Astrocyte (in vitro differentiated cells and primary cell): ENCODE measurements at regions not wholly inside any gene's neighbourhood (a gene's known extent, or its start where the extent isn't known, plus 50 kb on each side); places are given as distances from the start of the nearest gene placed in this dataset.

ENCODE experiments used
- DNase-seq: peaks from one replicate; pipeline ENCODE4 v3.0.0-alpha.2; 2010; ENCODE audit warnings: low read depth
- FAIRE-seq: peaks from 2 replicates; lab custom pipeline; 2011; peaks lifted over from hg19 to GRCh38; lab: Jason Lieb, UNC
- H2AFZ ChIP-seq: 2 replicates; pipeline ENCODE4 v1.6.0; 2012; ENCODE audit warnings: low read depth, low read length, inconsistent platforms
- H3K27ac ChIP-seq: 2 replicates; pipeline ENCODE4 v1.5.1; 2011; ENCODE audit warnings: low read depth, low read length, inconsistent platforms
- H3K27me3 ChIP-seq: 2 replicates; pipeline ENCODE4 v1.6.0; 2011; ENCODE audit warnings: low read length, inconsistent platforms; ENCODE audit not compliant: insufficient read depth
- H3K36me3 ChIP-seq: 2 replicates; pipeline ENCODE4 v1.5.1; 2011; ENCODE audit warnings: low read length, inconsistent platforms; ENCODE audit not compliant: insufficient read depth
- H3K4me1 ChIP-seq: 2 replicates; pipeline ENCODE4 v1.5.1; 2011; ENCODE audit warnings: low read length, inconsistent platforms; ENCODE audit not compliant: insufficient read depth
- H3K4me2 ChIP-seq: 2 replicates; pipeline ENCODE4 v1.6.0; 2012; ENCODE audit warnings: low read length, inconsistent platforms
- H3K4me3 ChIP-seq: 2 replicates; pipeline ENCODE4 v1.5.1; 2011; ENCODE audit warnings: low read depth, mild to moderate bottlenecking, low read length, inconsistent platforms; ENCODE audit not compliant: insufficient read depth
- H3K79me2 ChIP-seq: 2 replicates; pipeline ENCODE4 v1.6.0; 2012; ENCODE audit warnings: mild to moderate bottlenecking, low read length, inconsistent platforms; ENCODE audit not compliant: insufficient read depth
- H3K9ac ChIP-seq: 2 replicates; pipeline ENCODE4 v1.6.0; 2012; ENCODE audit warnings: mild to moderate bottlenecking, low read length, inconsistent platforms
- H3K9me3 ChIP-seq: 2 replicates; pipeline ENCODE4 v1.5.1; 2012; ENCODE audit warnings: low read depth, mild to moderate bottlenecking, low read length, inconsistent platforms; ENCODE audit not compliant: insufficient read depth
- H4K20me1 ChIP-seq: 2 replicates; pipeline ENCODE4 v1.6.0; 2012; ENCODE audit warnings: low read length, inconsistent platforms; ENCODE audit not compliant: insufficient read depth
- H3K27ac Mint-ChIP-seq: one replicate; pipeline ENCODE4 v1.8.0; 2021; ENCODE audit warnings: mild to moderate bottlenecking, mixed read lengths; ENCODE audit not compliant: unreplicated experiment
- H3K27me3 Mint-ChIP-seq: one replicate; pipeline ENCODE4 v1.8.0; 2021; ENCODE audit warnings: low read depth, mixed read lengths; ENCODE audit not compliant: unreplicated experiment
- H3K36me3 Mint-ChIP-seq: one replicate; pipeline ENCODE4 v1.8.0; 2021; ENCODE audit warnings: low read depth, mixed read lengths; ENCODE audit not compliant: unreplicated experiment
- H3K4me1 Mint-ChIP-seq: one replicate; pipeline ENCODE4 v1.8.0; 2021; ENCODE audit warnings: low read depth, mixed read lengths; ENCODE audit not compliant: unreplicated experiment
- H3K4me3 Mint-ChIP-seq: one replicate; pipeline ENCODE4 v1.8.0; 2021; ENCODE audit warnings: mild to moderate bottlenecking, moderate library complexity, mixed read lengths; ENCODE audit not compliant: unreplicated experiment
- H3K9me3 Mint-ChIP-seq: one replicate; pipeline ENCODE4 v1.8.0; 2021; ENCODE audit warnings: mild to moderate bottlenecking, mixed read lengths; ENCODE audit not compliant: unreplicated experiment
- EZH2 ChIP-seq: IDR thresholded peaks from 2 replicates; pipeline ENCODE4 v1.6.1; 2012; ENCODE audit warnings: mild to moderate bottlenecking, low read length, inconsistent platforms; ENCODE audit not compliant: insufficient read depth
- TF ChIP-seq, protein P1 (sequence below): IDR thresholded peaks from 2 replicates; pipeline ENCODE4 v1.5.1; 2011; ENCODE audit warnings: low read depth, mild to moderate bottlenecking, inconsistent platforms, low read length, moderate library complexity; ENCODE audit not compliant: insufficient read depth

GRCh38 chr18:11419338-11419737 lies 190.1 kb upstream of the SLC35G4 start:
- FAIRE-seq (no peak), DNase-seq (no peak)
- H3K4me2 ChIP-seq: no peak overlapping the region
- no peak overlapping the region for H3K9ac ChIP-seq
- no peaks in the 10 kb centered on the region for H3K36me3 ChIP-seq
- no peaks in the 10 kb centered on the region for H3K9me3 ChIP-seq
- no peak for TF ChIP-seq EZH2
- TF ChIP-seq, protein P1, sequence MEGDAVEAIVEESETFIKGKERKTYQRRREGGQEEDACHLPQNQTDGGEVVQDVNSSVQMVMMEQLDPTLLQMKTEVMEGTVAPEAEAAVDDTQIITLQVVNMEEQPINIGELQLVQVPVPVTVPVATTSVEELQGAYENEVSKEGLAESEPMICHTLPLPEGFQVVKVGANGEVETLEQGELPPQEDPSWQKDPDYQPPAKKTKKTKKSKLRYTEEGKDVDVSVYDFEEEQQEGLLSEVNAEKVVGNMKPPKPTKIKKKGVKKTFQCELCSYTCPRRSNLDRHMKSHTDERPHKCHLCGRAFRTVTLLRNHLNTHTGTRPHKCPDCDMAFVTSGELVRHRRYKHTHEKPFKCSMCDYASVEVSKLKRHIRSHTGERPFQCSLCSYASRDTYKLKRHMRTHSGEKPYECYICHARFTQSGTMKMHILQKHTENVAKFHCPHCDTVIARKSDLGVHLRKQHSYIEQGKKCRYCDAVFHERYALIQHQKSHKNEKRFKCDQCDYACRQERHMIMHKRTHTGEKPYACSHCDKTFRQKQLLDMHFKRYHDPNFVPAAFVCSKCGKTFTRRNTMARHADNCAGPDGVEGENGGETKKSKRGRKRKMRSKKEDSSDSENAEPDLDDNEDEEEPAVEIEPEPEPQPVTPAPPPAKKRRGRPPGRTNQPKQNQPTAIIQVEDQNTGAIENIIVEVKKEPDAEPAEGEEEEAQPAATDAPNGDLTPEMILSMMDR: no peak
- no peak overlapping the region for H2AFZ ChIP-seq
- Mint-ChIP-seq H3K4me3 (no peak overlapping the region), H3K4me1 (no peaks in the 10 kb centered on the region), H3K36me3 (no peaks in the 10 kb centered on the region), H3K9me3 (peaks cover 6% of the 10 kb centered on the region), H3K27me3 (peaks cover 3% of the 10 kb centered on the region), H3K27ac (no peak overlapping the region)
- no peak overlapping the region for H3K4me3 ChIP-seq
- H4K20me1 ChIP-seq: no peaks in the 10 kb centered on the region
- no peaks in the 10 kb centered on the region for H3K27me3 ChIP-seq
- H3K79me2 ChIP-seq: no peaks in the 10 kb centered on the region
- no peak overlapping the region for H3K27ac ChIP-seq
- H3K4me1 ChIP-seq: no peaks in the 10 kb centered on the region

GRCh38 chr18:11412811-11413210 lies 196.6 kb upstream of the SLC35G4 start:
- Mint-ChIP-seq H3K36me3 (no peaks in the 10 kb centered on the region), H3K4me1 (peaks cover 8% of the 10 kb centered on the region), H3K27ac (no peak overlapping the region), H3K27me3 (no peaks in the 10 kb centered on the region), H3K4me3 (no peak overlapping the region), H3K9me3 (no peaks in the 10 kb centered on the region)
- FAIRE-seq (no peak), DNase-seq (no peak)
- H3K27me3 ChIP-seq: no peaks in the 10 kb centered on the region
- H3K4me1 ChIP-seq: no peaks in the 10 kb centered on the region
- H3K27ac ChIP-seq: no peak overlapping the region
- no peak for TF ChIP-seq EZH2
- TF ChIP-seq, protein P1: no peak
- H3K36me3 ChIP-seq: no peaks in the 10 kb centered on the region
- no peak overlapping the region for H3K4me2 ChIP-seq
- no peak overlapping the region for H2AFZ ChIP-seq
- no peak overlapping the region for H3K4me3 ChIP-seq
- H3K9me3 ChIP-seq: no peaks in the 10 kb centered on the region
- H4K20me1 ChIP-seq: no peaks in the 10 kb centered on the region
- no peak overlapping the region for H3K9ac ChIP-seq
- H3K79me2 ChIP-seq: no peaks in the 10 kb centered on the region

- H3K27ac Mint-ChIP-seq: no peak overlapping the region
Measured at GRCh38 chr18:11411048-11411447, 198.3 kb upstream of the SLC35G4 start.

More at GRCh38 chr18:11411048-11411447, 198.3 kb upstream of the SLC35G4 start:
- no peak overlapping the region for H3K9ac ChIP-seq
- no peaks in the 10 kb centered on the region for H3K9me3 ChIP-seq
- no peaks in the 10 kb centered on the region for H3K27me3 ChIP-seq
- Mint-ChIP-seq H3K27me3 (no peaks in the 10 kb centered on the region), H3K36me3 (no peaks in the 10 kb centered on the region), H3K9me3 (no peaks in the 10 kb centered on the region), H3K4me1 (peaks cover 10% of the 10 kb centered on the region), H3K4me3 (no peak overlapping the region)
- H3K4me1 ChIP-seq: no peaks in the 10 kb centered on the region
- no peaks in the 10 kb centered on the region for H3K79me2 ChIP-seq
- no peak overlapping the region for H3K4me2 ChIP-seq
- H3K4me3 ChIP-seq: no peak overlapping the region
- no peak overlapping the region for H2AFZ ChIP-seq
- no peaks in the 10 kb centered on the region for H3K36me3 ChIP-seq
- TF ChIP-seq, protein P1: no peak
- no peak for TF ChIP-seq EZH2
- no peaks in the 10 kb centered on the region for H4K20me1 ChIP-seq
- no peak overlapping the region for H3K27ac ChIP-seq
- FAIRE-seq: no peak
- DNase-seq: no peak
